ENCODE measurements at regions not wholly inside any gene's neighbourhood (a gene's known extent, or its start where the extent isn't known, plus 50 kb on each side); places are given as distances from the start of the nearest gene placed in this dataset.

GRCh38 chr4:128707864-128708263 lies 101.6 kb upstream of the JADE1 start:
- DNase-seq (ENCODE audit: low read depth, low spot score) = no peak
- no peak for TF ChIP-seq CTCF (conservative IDR thresholded peaks at IDR 0.05)
- peaks cover 5% of the 10 kb centered on the region for H3K9me3 Mint-ChIP-seq
- no peaks in the 10 kb centered on the region for H3K27me3 Mint-ChIP-seq (ENCODE audit: low read depth)
- H3K36me3 Mint-ChIP-seq (ENCODE audit: low read depth) = peaks cover 4% of the 10 kb centered on the region
- no peaks in the 10 kb centered on the region for H3K4me1 Mint-ChIP-seq
- H3K27ac Mint-ChIP-seq (ENCODE audit: unreplicated experiment) = no peak overlapping the region
- no peak overlapping the region for H3K4me3 Mint-ChIP-seq

DNA sequence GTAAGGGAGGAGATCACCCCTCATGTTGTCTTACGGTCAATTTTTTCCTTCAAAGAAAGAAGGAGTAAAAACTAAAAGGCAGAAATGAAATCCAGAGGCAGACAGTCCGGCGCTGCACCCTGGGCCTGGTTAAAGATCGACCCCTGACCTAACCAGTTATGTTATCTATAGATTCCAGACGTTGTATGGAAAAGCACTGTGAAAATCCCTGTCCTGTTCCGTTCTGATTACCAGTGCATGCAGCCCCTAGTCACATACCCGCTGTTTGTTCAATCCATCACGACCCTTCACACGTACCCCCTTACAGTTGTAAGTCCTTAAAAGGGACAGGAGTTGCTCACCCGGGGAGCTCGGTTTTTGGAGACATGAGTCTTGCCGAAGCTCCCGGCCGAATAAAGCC lies 105.6 kb upstream of the JADE1 start:
- peaks cover 5% of the 10 kb centered on the region for H3K9me3 Mint-ChIP-seq
- no peak overlapping the region for H3K4me3 Mint-ChIP-seq
- TF ChIP-seq CTCF (conservative IDR thresholded peaks at IDR 0.05) = no peak
- no peak for DNase-seq (ENCODE audit: low read depth, low spot score)
- H3K27me3 Mint-ChIP-seq (ENCODE audit: low read depth) = no peaks in the 10 kb centered on the region
- no peaks in the 10 kb centered on the region for H3K4me1 Mint-ChIP-seq
- peaks cover 4% of the 10 kb centered on the region for H3K36me3 Mint-ChIP-seq (ENCODE audit: low read depth)
- H3K27ac Mint-ChIP-seq (ENCODE audit: unreplicated experiment) = no peak overlapping the region

DNA sequence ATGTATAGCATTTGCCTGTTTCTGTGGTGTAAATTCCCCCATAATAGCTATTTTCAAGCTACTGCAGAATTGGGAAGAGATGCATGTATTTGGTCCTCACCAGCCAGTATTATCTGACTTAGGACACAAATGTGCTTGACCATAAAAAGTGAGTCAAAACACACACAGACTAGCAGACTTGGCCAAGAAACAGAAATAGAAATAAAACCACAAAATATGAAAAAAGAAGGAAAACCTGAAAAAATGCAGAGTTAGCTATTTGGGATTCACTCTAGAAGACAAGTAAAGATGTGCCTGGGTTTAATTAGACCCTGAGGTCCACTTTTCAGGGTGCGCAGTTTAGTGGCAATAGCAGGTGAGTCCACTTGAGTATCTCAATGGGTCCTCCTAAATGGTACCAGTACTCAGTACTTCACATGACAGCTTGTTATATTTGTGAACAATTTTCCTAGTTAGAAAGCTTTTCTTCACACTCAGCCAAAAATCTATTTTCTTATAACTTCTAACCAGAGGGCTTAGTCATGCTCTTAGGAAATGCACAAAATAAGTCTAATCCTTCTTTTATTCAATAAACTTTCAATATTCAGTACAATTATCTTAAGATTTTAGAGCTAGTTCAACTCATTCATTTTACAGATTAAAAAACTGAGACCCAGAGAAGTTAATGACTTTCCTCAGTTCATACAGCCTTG lies 108.7 kb upstream of the JADE1 start:
- no peaks in the 10 kb centered on the region for H3K27me3 Mint-ChIP-seq (ENCODE audit: low read depth)
- H3K36me3 Mint-ChIP-seq (ENCODE audit: low read depth) = peaks cover 4% of the 10 kb centered on the region
- no peak overlapping the region for H3K27ac Mint-ChIP-seq (ENCODE audit: unreplicated experiment)
- TF ChIP-seq CTCF (conservative IDR thresholded peaks at IDR 0.05) = no peak
- DNase-seq (ENCODE audit: low read depth, low spot score) = no peak
- H3K9me3 Mint-ChIP-seq = peaks cover 5% of the 10 kb centered on the region
- H3K4me3 Mint-ChIP-seq = no peak overlapping the region
- H3K4me1 Mint-ChIP-seq = no peaks in the 10 kb centered on the region

- no peak overlapping the region for H3K27ac Mint-ChIP-seq (ENCODE audit: unreplicated experiment)
- DNase-seq (ENCODE audit: low read depth, low spot score) = no peak
- peaks cover 9% of the 10 kb centered on the region for H3K9me3 Mint-ChIP-seq
- no peak for TF ChIP-seq CTCF (conservative IDR thresholded peaks at IDR 0.05)
- H3K36me3 Mint-ChIP-seq (ENCODE audit: low read depth) = peaks cover 5% of the 10 kb centered on the region
- no peaks in the 10 kb centered on the region for H3K27me3 Mint-ChIP-seq (ENCODE audit: low read depth)
- H3K4me3 Mint-ChIP-seq = no peak overlapping the region
- no peaks in the 10 kb centered on the region for H3K4me1 Mint-ChIP-seq
These were observed 111.1 kb upstream of the JADE1 start for GRCh38 chr4:128698386-128698785.

DNA sequence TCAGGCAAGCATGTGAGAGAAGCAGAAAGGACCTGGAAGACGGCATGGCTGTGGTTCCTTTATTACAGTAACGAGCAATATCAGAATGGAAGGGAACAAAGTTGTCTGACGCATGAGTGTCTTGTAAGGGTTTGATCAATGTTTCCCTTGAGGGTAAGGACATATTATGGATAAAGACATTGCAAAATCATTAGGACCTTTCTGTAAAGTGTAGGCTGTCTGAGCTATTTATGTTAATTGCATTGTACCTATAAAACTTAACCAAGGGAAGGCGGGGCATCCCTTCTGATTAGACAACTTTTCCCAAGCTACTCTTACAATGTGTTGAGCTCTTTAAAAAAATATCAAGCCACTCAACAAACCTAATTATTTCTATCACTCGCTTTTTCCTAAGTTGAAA lies 112.2 kb upstream of the JADE1 start:
- Mint-ChIP-seq H3K4me3 (no peak overlapping the region), H3K4me1 (no peaks in the 10 kb centered on the region), H3K27me3 (ENCODE audit: low read depth) (no peaks in the 10 kb centered on the region), H3K36me3 (ENCODE audit: low read depth) (peaks cover 5% of the 10 kb centered on the region), H3K9me3 (peaks cover 9% of the 10 kb centered on the region), H3K27ac (ENCODE audit: unreplicated experiment) (no peak overlapping the region)
- TF ChIP-seq CTCF (conservative IDR thresholded peaks at IDR 0.05) = no peak
- DNase-seq (ENCODE audit: low read depth, low spot score) = no peak

All from neural crest cell (in vitro differentiated cells).